CD14-positive monocyte (primary cell): ENCODE measurements at regions not wholly inside any gene's neighbourhood (a gene's known extent, or its start where the extent isn't known, plus 50 kb on each side); places are given as distances from the start of the nearest gene placed in this dataset.

Experiments
- DNase-seq, 3 donors: peaks; one replicate each; pipeline ENCODE4 v3.0.0-alpha.2; 2011 to 2022
- H2AFZ ChIP-seq: 2 replicates; pipeline ENCODE4 v1.6.0; 2012; ENCODE audit warnings: mild to moderate bottlenecking, low read depth, low read length, inconsistent platforms; ENCODE audit not compliant: insufficient read depth, poor library complexity, severe bottlenecking
- H3K27ac ChIP-seq, 2 donors: 1 replicate in 1 of 2; 2 replicates in 1 of 2; pipeline ENCODE4 v1.5.1; 2012 to 2013; ENCODE audit warnings: low read length in 2 of 2, control low read depth in 1 of 2, inconsistent platforms in 1 of 2, low read depth in 1 of 2, mild to moderate bottlenecking in 1 of 2
- H3K27me3 ChIP-seq, 2 donors: one replicate each; pipeline versions ENCODE4 v1.6.0 to v1.6.1; 2011 to 2013; ENCODE audit warnings: low read length in 2 of 2; ENCODE audit not compliant: control insufficient read depth in 2 of 2, insufficient read depth in 2 of 2
- H3K36me3 ChIP-seq, 2 donors: replicated peaks in 1 of 2; 1 replicate in 1 of 2; 2 replicates in 1 of 2; pipeline versions ENCODE4 v1.5.1 to v1.6.1; 2012 to 2013; ENCODE audit warnings: low read length in 2 of 2, control low read depth in 1 of 2, inconsistent platforms in 1 of 2, mild to moderate bottlenecking in 1 of 2; ENCODE audit not compliant: insufficient read depth in 2 of 2, control insufficient read depth in 1 of 2
- H3K4me1 ChIP-seq, 2 donors: 1 replicate in 1 of 2; 2 replicates in 1 of 2; pipeline versions ENCODE4 v1.5.1 to v1.6.1; 2012 to 2013; ENCODE audit warnings: low read length in 2 of 2, control low read depth in 1 of 2, inconsistent platforms in 1 of 2, mild to moderate bottlenecking in 1 of 2, moderate library complexity in 1 of 2; ENCODE audit not compliant: insufficient read depth in 2 of 2, control insufficient read depth in 1 of 2
- H3K4me2 ChIP-seq: replicated peaks from 2 replicates; pipeline ENCODE3; 2012; ENCODE audit warnings: low read length, moderate library complexity, mild to moderate bottlenecking; ENCODE audit not compliant: poor library complexity, severe bottlenecking; ENCODE audit errors: extremely low read depth
- H3K4me3 ChIP-seq, 3 experiments: fragments of 200-600 bp in 1 of 3; sonication (generic) in 1 of 3; replicated peaks in 1 of 3; 1 replicate in 2 of 3; 2 replicates in 1 of 3; pipeline ENCODE4 v1.5.1; 2011 to 2013; ENCODE audit warnings: low read length in 3 of 3, mild to moderate bottlenecking in 3 of 3, control low read depth in 2 of 3, low read depth in 2 of 3, inconsistent platforms in 1 of 3, moderate library complexity in 1 of 3
- H3K79me2 ChIP-seq: 2 replicates; pipeline ENCODE4 v1.6.0; 2012; ENCODE audit warnings: mild to moderate bottlenecking, control low read depth, inconsistent platforms, low read length, moderate library complexity; ENCODE audit not compliant: insufficient read depth
- H3K9ac ChIP-seq: 2 replicates; pipeline ENCODE4 v1.6.0; 2017; ENCODE audit warnings: low read length, mild to moderate bottlenecking; ENCODE audit not compliant: insufficient read depth, poor library complexity, severe bottlenecking
- H3K9me3 ChIP-seq, 2 donors: replicated peaks in 1 of 2; 1 replicate in 1 of 2; 2 replicates in 1 of 2; pipeline versions ENCODE4 v1.5.1 to v1.6.1; 2012 to 2013; ENCODE audit warnings: low read length in 2 of 2, control low read depth in 1 of 2; ENCODE audit not compliant: control insufficient read depth in 1 of 2, insufficient read depth in 1 of 2
- H4K20me1 ChIP-seq: 2 replicates; pipeline ENCODE4 v1.6.0; 2012; ENCODE audit warnings: mild to moderate bottlenecking, low read length, control low read depth, moderate library complexity; ENCODE audit not compliant: insufficient read depth
- H3K27ac Mint-ChIP-seq, 7 donors: one replicate each; pipeline ENCODE4 v1.8.0; 2020; ENCODE audit warnings: mild to moderate bottlenecking in 7 of 7, mixed read lengths in 7 of 7, moderate library complexity in 6 of 7, inconsistent platforms in 2 of 7
- H3K27me3 Mint-ChIP-seq, 3 donors: one replicate each; pipeline ENCODE4 v1.8.0; 2021 to 2022; ENCODE audit warnings: low read depth in 3 of 3, mild to moderate bottlenecking in 3 of 3, mixed read lengths in 3 of 3, moderate library complexity in 3 of 3, inconsistent platforms in 1 of 3
- H3K36me3 Mint-ChIP-seq, 2 donors: one replicate each; pipeline ENCODE4 v1.8.0; 2020; ENCODE audit warnings: mixed read lengths in 2 of 2, inconsistent platforms in 1 of 2, mild to moderate bottlenecking in 1 of 2
- H3K4me1 Mint-ChIP-seq: one replicate; pipeline ENCODE4 v1.8.0; 2020; ENCODE audit warnings: mild to moderate bottlenecking, mixed read lengths
- H3K4me3 Mint-ChIP-seq, 2 donors: one replicate each; pipeline ENCODE4 v1.8.0; 2020; ENCODE audit warnings: mild to moderate bottlenecking in 2 of 2, mixed read lengths in 2 of 2, moderate library complexity in 1 of 2
- H3K9me3 Mint-ChIP-seq, 7 donors: one replicate each; pipeline ENCODE4 v1.8.0; 2020 to 2022; ENCODE audit warnings: mixed read lengths in 7 of 7, mild to moderate bottlenecking in 6 of 7, moderate library complexity in 6 of 7, inconsistent platforms in 2 of 7
- WGBS: methylation state at CpG from one replicate; pipeline ENCODE4 v1.1.5; 2013; ENCODE audit warnings: missing lambda C conversion rate; ENCODE audit not compliant: insufficient coverage; 5-methylcytosine and 5-hydroxymethylcytosine counted together
- intact Hi-C, 2 donors: fragments of 100-400 bp; cut with micrococcal nuclease; formaldehyde crosslinking; loops; one replicate each; pipeline versions ENCODE4 v1.15.0 to v1.15.1; 2023
- TF ChIP-seq, protein P1 (sequence below): fragments of 200-600 bp; IDR thresholded peaks from one replicate; pipeline ENCODE4 v1.8.0; 2022; ENCODE audit warnings: antibody characterized with exemption, mild to moderate bottlenecking

DNA sequence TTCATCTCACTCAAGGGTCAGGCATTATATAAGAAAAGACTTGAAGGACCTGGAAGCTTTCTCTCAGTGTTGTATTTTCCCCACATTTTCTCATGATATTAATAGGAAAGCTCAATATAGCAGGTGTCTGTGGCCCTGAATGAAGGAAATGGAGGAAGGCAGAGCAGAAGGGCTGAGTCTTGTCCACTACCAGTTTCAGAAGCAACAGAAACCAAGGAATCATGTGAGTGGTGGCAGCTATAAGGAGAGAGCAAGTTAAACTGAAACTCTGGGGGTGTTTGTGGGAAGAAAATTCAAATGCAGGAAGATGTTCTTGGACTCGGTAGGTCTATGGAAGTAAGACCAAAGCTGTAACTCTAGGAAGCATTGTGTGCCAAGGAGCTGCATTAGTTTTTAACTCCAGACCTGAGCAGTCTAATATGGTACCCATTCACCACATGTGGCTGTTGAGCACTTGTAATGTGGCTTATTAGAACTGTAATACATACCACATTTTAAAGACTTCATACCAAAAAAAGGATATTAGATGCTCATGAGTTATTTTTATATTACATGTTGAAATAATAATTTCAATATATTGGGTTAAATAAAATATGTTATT, 278.8 kb upstream of the GADL1 start:
- no CpG with 5 or more reads among the region's 1 CpG for WGBS
- no peak overlapping the region for H3K9ac ChIP-seq
- H3K4me1 Mint-ChIP-seq: peaks cover 8% of the 10 kb centered on the region
- intact Hi-C loops: no loop called here
- no peaks in the 10 kb centered on the region for H3K36me3 Mint-ChIP-seq
- H3K27me3 ChIP-seq: no peaks in the 10 kb centered on the region
- TF ChIP-seq, protein P1, sequence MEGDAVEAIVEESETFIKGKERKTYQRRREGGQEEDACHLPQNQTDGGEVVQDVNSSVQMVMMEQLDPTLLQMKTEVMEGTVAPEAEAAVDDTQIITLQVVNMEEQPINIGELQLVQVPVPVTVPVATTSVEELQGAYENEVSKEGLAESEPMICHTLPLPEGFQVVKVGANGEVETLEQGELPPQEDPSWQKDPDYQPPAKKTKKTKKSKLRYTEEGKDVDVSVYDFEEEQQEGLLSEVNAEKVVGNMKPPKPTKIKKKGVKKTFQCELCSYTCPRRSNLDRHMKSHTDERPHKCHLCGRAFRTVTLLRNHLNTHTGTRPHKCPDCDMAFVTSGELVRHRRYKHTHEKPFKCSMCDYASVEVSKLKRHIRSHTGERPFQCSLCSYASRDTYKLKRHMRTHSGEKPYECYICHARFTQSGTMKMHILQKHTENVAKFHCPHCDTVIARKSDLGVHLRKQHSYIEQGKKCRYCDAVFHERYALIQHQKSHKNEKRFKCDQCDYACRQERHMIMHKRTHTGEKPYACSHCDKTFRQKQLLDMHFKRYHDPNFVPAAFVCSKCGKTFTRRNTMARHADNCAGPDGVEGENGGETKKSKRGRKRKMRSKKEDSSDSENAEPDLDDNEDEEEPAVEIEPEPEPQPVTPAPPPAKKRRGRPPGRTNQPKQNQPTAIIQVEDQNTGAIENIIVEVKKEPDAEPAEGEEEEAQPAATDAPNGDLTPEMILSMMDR: no peak
- H3K27ac Mint-ChIP-seq: no peak overlapping the region
- H4K20me1 ChIP-seq: no peaks in the 10 kb centered on the region
- H3K4me3 Mint-ChIP-seq: no peak overlapping the region
- H2AFZ ChIP-seq: no peak overlapping the region
- no peaks in the 10 kb centered on the region for H3K36me3 ChIP-seq
- peaks cover 0 to 1% (median 0%) of the 10 kb centered on the region in 7 donors for H3K9me3 Mint-ChIP-seq
- H3K27me3 Mint-ChIP-seq: peaks cover 0 to 1% (median 0%) of the 10 kb centered on the region in 3 donors
- DNase-seq: no peak
- peaks cover 3 to 4% of the 10 kb centered on the region in 2 donors for H3K4me1 ChIP-seq
- no peaks in the 10 kb centered on the region for H3K79me2 ChIP-seq
- no peaks in the 10 kb centered on the region for H3K9me3 ChIP-seq
- H3K27ac ChIP-seq: no peak overlapping the region
- no peak overlapping the region for H3K4me3 ChIP-seq
- no peak overlapping the region for H3K4me2 ChIP-seq

DNA sequence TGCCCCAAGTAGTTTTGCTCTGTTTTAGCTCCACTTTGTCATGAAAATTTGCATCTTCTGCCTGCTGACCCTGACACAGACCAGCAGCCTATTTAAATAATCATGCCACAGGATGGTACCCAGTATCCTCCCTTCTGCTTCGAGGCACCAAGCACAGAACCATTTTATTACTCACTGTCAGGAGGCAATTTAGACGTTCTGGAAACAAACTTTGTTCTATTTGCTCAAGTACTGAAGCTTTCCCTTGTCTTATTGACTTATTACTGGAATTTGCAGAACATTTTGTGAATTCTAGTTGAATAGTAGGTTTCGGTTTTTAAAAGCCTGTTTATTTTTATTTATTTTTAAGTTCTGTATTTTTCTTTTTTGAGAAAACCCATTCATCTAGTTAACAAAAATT, 279.6 kb upstream of the GADL1 start:
- no peaks in the 10 kb centered on the region for H3K36me3 ChIP-seq
- peaks cover 0 to 1% (median 0%) of the 10 kb centered on the region in 7 donors for H3K9me3 Mint-ChIP-seq
- TF ChIP-seq, protein P1: no peak
- H3K36me3 Mint-ChIP-seq: no peaks in the 10 kb centered on the region
- H3K9me3 ChIP-seq: no peaks in the 10 kb centered on the region
- H3K4me3 Mint-ChIP-seq: no peak overlapping the region
- H3K27me3 Mint-ChIP-seq: peaks cover 0 to 1% (median 0%) of the 10 kb centered on the region in 3 donors
- H3K79me2 ChIP-seq: no peaks in the 10 kb centered on the region
- H3K9ac ChIP-seq: no peak overlapping the region
- no peak overlapping the region for H3K4me3 ChIP-seq
- H3K27ac Mint-ChIP-seq: no peak overlapping the region
- no peak overlapping the region for H3K4me2 ChIP-seq
- H4K20me1 ChIP-seq: no peaks in the 10 kb centered on the region
- intact Hi-C loops: no loop called here
- peaks cover 15% of the 10 kb centered on the region for H3K4me1 Mint-ChIP-seq
- WGBS: 77% methylated on average over 2 of the region's 3 CpGs
- no peak overlapping the region for H3K27ac ChIP-seq
- no peak overlapping the region for H2AFZ ChIP-seq
- H3K4me1 ChIP-seq: peaks cover 6% of the 10 kb centered on the region in 2 donors
- no peak for DNase-seq
- no peaks in the 10 kb centered on the region for H3K27me3 ChIP-seq
